GM21367 (cell line): ENCODE measurements at regions not wholly inside any gene's neighbourhood (a gene's known extent, or its start where the extent isn't known, plus 50 kb on each side); places are given as distances from the start of the nearest gene placed in this dataset.

Experiments
- ATAC-seq: cut with Tn5 transposase; IDR thresholded peaks from one replicate; pipeline ENCODE4 v1.9.1; 2021; ENCODE audit not compliant: unreplicated experiment

GRCh38 chr15:85976102-85976501 is 103.6 kb upstream of the AGBL1 start:
- ATAC-seq: no peak

GRCh38 chr15:85976986-85977385 is 102.7 kb upstream of the AGBL1 start:
- ATAC-seq: no peak

- no peak for ATAC-seq
These were observed 102.1 kb upstream of the AGBL1 start for GRCh38 chr15:85977586-85977985.

- no peak for ATAC-seq
These were observed 99.7 kb upstream of the AGBL1 start for GRCh38 chr15:85979929-85980328.

- ATAC-seq: no peak
These were observed 98.7 kb upstream of the AGBL1 start for GRCh38 chr15:85980946-85981345.

GRCh38 chr15:85984241-85984640 is 95.4 kb upstream of the AGBL1 start:
- ATAC-seq: no peak

GRCh38 chr15:85986116-85986515 is 93.6 kb upstream of the AGBL1 start:
- ATAC-seq: no peak

- ATAC-seq: no peak
These were observed 92.9 kb upstream of the AGBL1 start for GRCh38 chr15:85986741-85987140.

- no peak for ATAC-seq
These were observed 90.9 kb upstream of the AGBL1 start for GRCh38 chr15:85988741-85989140.

GRCh38 chr15:85992224-85992623 is 87.4 kb upstream of the AGBL1 start:
- no peak for ATAC-seq

GRCh38 chr15:85993116-85993515 is 86.6 kb upstream of the AGBL1 start:
- no peak for ATAC-seq

GRCh38 chr15:85997618-85998017 is 82.1 kb upstream of the AGBL1 start:
- no peak for ATAC-seq

- ATAC-seq: no peak
These were observed 80.0 kb upstream of the AGBL1 start for GRCh38 chr15:85999658-86000057.

- ATAC-seq: no peak
These were observed 78.5 kb upstream of the AGBL1 start for GRCh38 chr15:86001200-86001599.

- ATAC-seq: no peak
These were observed 77.2 kb upstream of the AGBL1 start for GRCh38 chr15:86002444-86002843.

GRCh38 chr15:86004061-86004460 is 75.6 kb upstream of the AGBL1 start:
- no peak for ATAC-seq

GRCh38 chr15:86006546-86006945 is 73.1 kb upstream of the AGBL1 start:
- ATAC-seq: no peak

GRCh38 chr15:86009727-86010126 is 69.9 kb upstream of the AGBL1 start:
- no peak for ATAC-seq

- ATAC-seq: no peak
These were observed 69.3 kb upstream of the AGBL1 start for GRCh38 chr15:86010398-86010797.

GRCh38 chr15:86010891-86011290 is 68.8 kb upstream of the AGBL1 start:
- no peak for ATAC-seq

- no peak for ATAC-seq
These were observed 65.7 kb upstream of the AGBL1 start for GRCh38 chr15:86014016-86014415.

GRCh38 chr15:86016750-86017149 is 62.9 kb upstream of the AGBL1 start:
- ATAC-seq: no peak

GRCh38 chr15:86018679-86019078 is 61.0 kb upstream of the AGBL1 start:
- ATAC-seq: no peak
